Astrocyte (in vitro differentiated cells and primary cell): ENCODE measurements at regions not wholly inside any gene's neighbourhood (a gene's known extent, or its start where the extent isn't known, plus 50 kb on each side); places are given as distances from the start of the nearest gene placed in this dataset.
"Not testable (repeated sequence)": the region's sequence is repeated elsewhere in the genome, so short reads cannot be mapped to it uniquely, and the experiment has no call there.

Experiments used
- DNase-seq: peaks from one replicate; pipeline ENCODE4 v3.0.0-alpha.2; 2010; ENCODE audit warnings: low read depth
- FAIRE-seq: peaks from 2 replicates; lab custom pipeline; 2011; peaks lifted over from hg19 to GRCh38; lab: Jason Lieb, UNC
- H2AFZ ChIP-seq: 2 replicates; pipeline ENCODE4 v1.6.0; 2012; ENCODE audit warnings: low read depth, low read length, inconsistent platforms
- H3K27ac ChIP-seq: 2 replicates; pipeline ENCODE4 v1.5.1; 2011; ENCODE audit warnings: low read depth, low read length, inconsistent platforms
- H3K27me3 ChIP-seq: 2 replicates; pipeline ENCODE4 v1.6.0; 2011; ENCODE audit warnings: low read length, inconsistent platforms; ENCODE audit not compliant: insufficient read depth
- H3K36me3 ChIP-seq: 2 replicates; pipeline ENCODE4 v1.5.1; 2011; ENCODE audit warnings: low read length, inconsistent platforms; ENCODE audit not compliant: insufficient read depth
- H3K4me1 ChIP-seq: 2 replicates; pipeline ENCODE4 v1.5.1; 2011; ENCODE audit warnings: low read length, inconsistent platforms; ENCODE audit not compliant: insufficient read depth
- H3K4me2 ChIP-seq: 2 replicates; pipeline ENCODE4 v1.6.0; 2012; ENCODE audit warnings: low read length, inconsistent platforms
- H3K4me3 ChIP-seq: 2 replicates; pipeline ENCODE4 v1.5.1; 2011; ENCODE audit warnings: low read depth, mild to moderate bottlenecking, low read length, inconsistent platforms; ENCODE audit not compliant: insufficient read depth
- H3K79me2 ChIP-seq: 2 replicates; pipeline ENCODE4 v1.6.0; 2012; ENCODE audit warnings: mild to moderate bottlenecking, low read length, inconsistent platforms; ENCODE audit not compliant: insufficient read depth
- H3K9ac ChIP-seq: 2 replicates; pipeline ENCODE4 v1.6.0; 2012; ENCODE audit warnings: mild to moderate bottlenecking, low read length, inconsistent platforms
- H3K9me3 ChIP-seq: 2 replicates; pipeline ENCODE4 v1.5.1; 2012; ENCODE audit warnings: low read depth, mild to moderate bottlenecking, low read length, inconsistent platforms; ENCODE audit not compliant: insufficient read depth
- H4K20me1 ChIP-seq: 2 replicates; pipeline ENCODE4 v1.6.0; 2012; ENCODE audit warnings: low read length, inconsistent platforms; ENCODE audit not compliant: insufficient read depth
- H3K27ac Mint-ChIP-seq: one replicate; pipeline ENCODE4 v1.8.0; 2021; ENCODE audit warnings: mild to moderate bottlenecking, mixed read lengths; ENCODE audit not compliant: unreplicated experiment
- H3K27me3 Mint-ChIP-seq: one replicate; pipeline ENCODE4 v1.8.0; 2021; ENCODE audit warnings: low read depth, mixed read lengths; ENCODE audit not compliant: unreplicated experiment
- H3K36me3 Mint-ChIP-seq: one replicate; pipeline ENCODE4 v1.8.0; 2021; ENCODE audit warnings: low read depth, mixed read lengths; ENCODE audit not compliant: unreplicated experiment
- H3K4me1 Mint-ChIP-seq: one replicate; pipeline ENCODE4 v1.8.0; 2021; ENCODE audit warnings: low read depth, mixed read lengths; ENCODE audit not compliant: unreplicated experiment
- H3K4me3 Mint-ChIP-seq: one replicate; pipeline ENCODE4 v1.8.0; 2021; ENCODE audit warnings: mild to moderate bottlenecking, moderate library complexity, mixed read lengths; ENCODE audit not compliant: unreplicated experiment
- H3K9me3 Mint-ChIP-seq: one replicate; pipeline ENCODE4 v1.8.0; 2021; ENCODE audit warnings: mild to moderate bottlenecking, mixed read lengths; ENCODE audit not compliant: unreplicated experiment
- CTCF ChIP-seq: IDR thresholded peaks from 2 replicates; pipeline ENCODE4 v1.5.1; 2011; ENCODE audit warnings: low read depth, mild to moderate bottlenecking, inconsistent platforms, low read length, moderate library complexity; ENCODE audit not compliant: insufficient read depth
- EZH2 ChIP-seq: IDR thresholded peaks from 2 replicates; pipeline ENCODE4 v1.6.1; 2012; ENCODE audit warnings: mild to moderate bottlenecking, low read length, inconsistent platforms; ENCODE audit not compliant: insufficient read depth

- H3K4me1 ChIP-seq: no peaks in the 10 kb centered on the region
- no peak overlapping the region for H3K4me3 ChIP-seq
- Mint-ChIP-seq H3K27me3 (no peaks in the 10 kb centered on the region), H3K4me1 (no peaks in the 10 kb centered on the region), H3K36me3 (no peaks in the 10 kb centered on the region), H3K27ac (no peak overlapping the region), H3K9me3 (peaks cover 3% of the 10 kb centered on the region), H3K4me3 (no peak overlapping the region)
- H3K79me2 ChIP-seq: no peaks in the 10 kb centered on the region
- H3K36me3 ChIP-seq: no peaks in the 10 kb centered on the region
- no peak overlapping the region for H3K9ac ChIP-seq
- FAIRE-seq (no peak), DNase-seq (no peak)
- H3K27me3 ChIP-seq: no peaks in the 10 kb centered on the region
- H3K4me2 ChIP-seq: no peak overlapping the region
- no peak overlapping the region for H2AFZ ChIP-seq
- no peaks in the 10 kb centered on the region for H3K9me3 ChIP-seq
- no peak overlapping the region for H3K27ac ChIP-seq
- TF ChIP-seq CTCF (no peak), EZH2 (no peak)
- no peaks in the 10 kb centered on the region for H4K20me1 ChIP-seq
Measured at GRCh38 chr1:115440733-115441132, 102.7 kb upstream of the NGF start.

DNA sequence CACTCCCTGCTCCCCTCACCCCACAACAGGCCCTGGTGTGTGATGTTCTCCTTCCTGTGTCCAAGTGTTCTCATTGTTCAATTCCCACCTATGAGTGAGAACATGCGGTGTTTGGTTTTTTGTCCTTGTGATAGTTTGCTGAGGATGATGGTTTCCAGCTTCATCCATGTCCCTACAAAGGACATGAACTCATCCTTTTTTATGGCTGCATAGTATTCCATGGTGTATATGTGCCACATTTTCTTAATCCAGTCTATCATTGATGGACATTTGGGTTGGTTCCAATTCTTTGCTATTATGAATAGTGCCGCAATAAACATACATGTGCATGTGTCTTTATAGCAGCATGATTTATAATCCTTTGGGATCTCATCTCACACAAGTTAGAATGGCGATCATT is 101.5 kb upstream of the NGF start:
- not testable (repeated sequence) for H2AFZ ChIP-seq, H3K36me3 Mint-ChIP-seq, H3K4me3 ChIP-seq, H3K9me3 ChIP-seq, H3K4me1 ChIP-seq, H3K27ac ChIP-seq, DNase-seq, H3K9ac ChIP-seq, H3K27me3 Mint-ChIP-seq, H4K20me1 ChIP-seq, H3K36me3 ChIP-seq, H3K27ac Mint-ChIP-seq, H3K79me2 ChIP-seq, H3K4me2 ChIP-seq, H3K4me3 Mint-ChIP-seq, H3K9me3 Mint-ChIP-seq, H3K27me3 ChIP-seq, H3K4me1 Mint-ChIP-seq, FAIRE-seq

DNA sequence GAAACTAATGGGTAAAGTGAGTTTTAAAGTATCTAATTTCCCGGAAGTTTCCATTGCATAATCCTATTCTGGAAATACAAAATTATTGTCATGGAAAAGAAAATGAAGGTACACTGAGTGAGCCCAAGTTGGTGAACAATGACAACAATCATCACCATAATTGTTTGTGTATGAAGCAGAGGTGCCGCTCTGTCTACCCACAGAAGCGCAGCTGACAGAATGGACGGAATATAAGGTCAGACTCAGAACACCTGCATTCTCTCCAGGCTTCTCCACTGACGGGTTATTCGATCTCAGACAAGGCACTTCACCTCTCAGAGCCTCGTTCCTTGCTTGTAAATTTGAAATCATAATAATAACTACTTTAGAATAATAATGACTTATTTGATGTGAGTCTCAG is 99.1 kb upstream of the NGF start:
- H2AFZ ChIP-seq: no peak overlapping the region
- DNase-seq (no peak), FAIRE-seq (no peak)
- no peak overlapping the region for H3K9ac ChIP-seq
- H3K4me3 ChIP-seq: no peak overlapping the region
- no peaks in the 10 kb centered on the region for H3K4me1 Mint-ChIP-seq
- H3K27me3 ChIP-seq: no peaks in the 10 kb centered on the region
- no peaks in the 10 kb centered on the region for H4K20me1 ChIP-seq
- no peaks in the 10 kb centered on the region for H3K36me3 ChIP-seq
- TF ChIP-seq EZH2 (no peak), CTCF (no peak)
- H3K27me3 Mint-ChIP-seq: peaks cover 2% of the 10 kb centered on the region
- no peaks in the 10 kb centered on the region for H3K79me2 ChIP-seq
- no peaks in the 10 kb centered on the region for H3K9me3 Mint-ChIP-seq
- H3K27ac ChIP-seq: no peak overlapping the region
- peaks cover under 1% of the 10 kb centered on the region for H3K4me1 ChIP-seq
- H3K27ac Mint-ChIP-seq: no peak overlapping the region
- H3K36me3 Mint-ChIP-seq: no peaks in the 10 kb centered on the region
- H3K4me3 Mint-ChIP-seq: no peak overlapping the region
- no peak overlapping the region for H3K4me2 ChIP-seq
- no peaks in the 10 kb centered on the region for H3K9me3 ChIP-seq
